Mammary epithelial cell (primary cell): ENCODE measurements at regions not wholly inside any gene's neighbourhood (a gene's known extent, or its start where the extent isn't known, plus 50 kb on each side); places are given as distances from the start of the nearest gene placed in this dataset.

ENCODE experiments used
- CTCF ChIP-seq, 2 donors: IDR thresholded peaks in 1 of 2; conservative IDR thresholded peaks in 1 of 2; 2 replicates each; pipeline ENCODE4 v1.5.1; 2011 to 2012; ENCODE audit warnings: inconsistent platforms in 2 of 2, low read length in 2 of 2, mild to moderate bottlenecking in 2 of 2, control low read depth in 1 of 2, low read depth in 1 of 2; ENCODE audit not compliant: insufficient read depth in 1 of 2; ENCODE audit errors: extremely low read depth in 1 of 2
- EZH2 ChIP-seq: IDR thresholded peaks from 2 replicates; pipeline ENCODE4 v1.6.1; 2012; ENCODE audit warnings: low read length, inconsistent platforms, borderline replicate concordance

DNA sequence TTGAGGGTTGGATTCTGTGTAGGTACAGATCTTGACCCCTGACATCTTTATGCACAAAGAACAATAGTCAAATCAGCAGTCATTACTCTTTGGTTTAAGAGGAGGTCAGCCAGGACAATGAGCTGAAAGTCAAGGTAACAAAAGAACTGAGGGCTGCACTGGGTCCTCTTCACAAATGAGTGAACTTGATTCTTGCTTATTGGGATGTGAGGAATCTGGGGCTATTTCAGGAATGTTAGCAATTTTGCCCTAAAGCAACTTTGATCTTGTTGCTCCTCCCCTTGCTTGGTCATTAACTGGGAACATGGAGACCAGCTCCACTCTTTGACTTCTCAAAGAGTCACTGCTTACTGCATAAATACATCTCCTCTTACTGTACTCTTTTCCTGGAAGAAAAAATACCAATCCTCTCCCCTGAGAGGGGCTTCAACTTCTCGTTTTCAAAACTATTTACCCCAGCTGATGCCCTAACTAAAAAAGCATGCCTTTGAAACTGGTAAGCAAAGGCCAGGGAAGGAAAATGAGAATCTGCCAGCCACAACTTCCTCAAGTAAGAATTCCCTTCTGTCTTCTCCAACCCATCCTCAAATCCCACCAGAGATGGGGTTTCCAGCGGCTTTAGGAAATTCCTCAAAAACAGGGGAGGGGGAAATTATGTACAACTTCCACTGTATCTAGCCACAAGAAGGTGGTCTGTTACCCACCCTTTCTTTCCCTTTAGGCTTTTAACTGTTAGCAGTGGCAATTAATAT is 368.3 kb downstream of the ENC1 start:
- no peak for TF ChIP-seq CTCF (conservative IDR thresholded peaks at IDR 0.05 in 1 of 2, IDR thresholded peaks at IDR 0.05 in 1 of 2; ENCODE audit: extremely low read depth in 1 of 2, insufficient read depth in 1 of 2, low read depth in 1 of 2, low read length in 2 of 2)
- no peak for TF ChIP-seq EZH2
